Hepatocyte (in vitro differentiated cells): ENCODE measurements at regions not wholly inside any gene's neighbourhood (a gene's known extent, or its start where the extent isn't known, plus 50 kb on each side); places are given as distances from the start of the nearest gene placed in this dataset.

Source experiments
- DNase-seq: peaks from one replicate; pipeline ENCODE4 v3.0.0-alpha.2; 2016; ENCODE audit warnings: low spot score
- H2AFZ ChIP-seq: fragments of 200-600 bp; sonication (generic); 2 replicates; pipeline ENCODE4 v1.6.0; 2016; ENCODE audit warnings: antibody characterized with exemption, mild to moderate bottlenecking
- H3K27ac ChIP-seq: fragments of 200-600 bp; sonication (generic); 2 replicates; pipeline ENCODE4 v1.5.1; 2016; ENCODE audit warnings: mild to moderate bottlenecking
- H3K27me3 ChIP-seq: fragments of 200-600 bp; sonication (generic); 2 replicates; pipeline ENCODE4 v1.6.1; 2016
- H3K36me3 ChIP-seq: fragments of 200-600 bp; sonication (generic); replicated peaks from 2 replicates; pipeline ENCODE4 v1.5.1; 2016; ENCODE audit warnings: low read depth; ENCODE audit not compliant: insufficient read depth
- H3K4me1 ChIP-seq: fragments of 200-600 bp; sonication (generic); 2 replicates; pipeline ENCODE4 v1.5.1; 2016; ENCODE audit warnings: mild to moderate bottlenecking, moderate library complexity; ENCODE audit not compliant: insufficient read depth
- H3K4me2 ChIP-seq: fragments of 200-600 bp; sonication (generic); 2 replicates; pipeline ENCODE4 v1.6.0; 2016
- H3K4me3 ChIP-seq: fragments of 200-600 bp; sonication (generic); 2 replicates; pipeline ENCODE4 v1.5.1; 2016; ENCODE audit warnings: mild to moderate bottlenecking
- H3K79me2 ChIP-seq: fragments of 200-600 bp; sonication (generic); 2 replicates; pipeline ENCODE4 v1.6.0; 2017; ENCODE audit warnings: mild to moderate bottlenecking
- H3K9me2 ChIP-seq: fragments of 200-600 bp; sonication (generic); replicated peaks from 2 replicates; pipeline ENCODE4 v1.6.0; 2017; ENCODE audit warnings: mild to moderate bottlenecking; ENCODE audit not compliant: insufficient read depth
- H3K9me3 ChIP-seq: fragments of 200-600 bp; sonication (generic); 2 replicates; pipeline ENCODE4 v1.5.1; 2016; ENCODE audit warnings: low read depth, mild to moderate bottlenecking
- H4K20me1 ChIP-seq: fragments of 200-600 bp; sonication (generic); 2 replicates; pipeline ENCODE4 v1.6.0; 2016; ENCODE audit warnings: mild to moderate bottlenecking; ENCODE audit not compliant: insufficient read depth, poor library complexity, severe bottlenecking
- EZH2 ChIP-seq: fragments of 200-600 bp; sonication (generic); IDR thresholded peaks from 2 replicates; pipeline ENCODE4 v1.6.1; 2016; ENCODE audit warnings: antibody characterized with exemption, mild to moderate bottlenecking, borderline replicate concordance
- EZH2phosphoT487 ChIP-seq: fragments of 200-600 bp; sonication (generic); IDR thresholded peaks from one replicate; pipeline ENCODE4 v1.6.1; 2018; ENCODE audit warnings: antibody characterized with exemption, mild to moderate bottlenecking, low read depth, moderate library complexity; ENCODE audit not compliant: unreplicated experiment, severe bottlenecking
- WGBS: methylation state at CpG from one replicate; pipeline ENCODE4 v1.1.6; 2016; ENCODE audit warnings: low lambda C conversion rate; ENCODE audit errors: missing lambda C conversion rate; 5-methylcytosine and 5-hydroxymethylcytosine counted together
- TF ChIP-seq, protein P1 (sequence below): fragments of 200-600 bp; sonication (generic); IDR thresholded peaks from 2 replicates; pipeline ENCODE4 v1.5.1; 2016; ENCODE audit warnings: antibody characterized with exemption, mild to moderate bottlenecking; ENCODE audit not compliant: poor library complexity

DNA sequence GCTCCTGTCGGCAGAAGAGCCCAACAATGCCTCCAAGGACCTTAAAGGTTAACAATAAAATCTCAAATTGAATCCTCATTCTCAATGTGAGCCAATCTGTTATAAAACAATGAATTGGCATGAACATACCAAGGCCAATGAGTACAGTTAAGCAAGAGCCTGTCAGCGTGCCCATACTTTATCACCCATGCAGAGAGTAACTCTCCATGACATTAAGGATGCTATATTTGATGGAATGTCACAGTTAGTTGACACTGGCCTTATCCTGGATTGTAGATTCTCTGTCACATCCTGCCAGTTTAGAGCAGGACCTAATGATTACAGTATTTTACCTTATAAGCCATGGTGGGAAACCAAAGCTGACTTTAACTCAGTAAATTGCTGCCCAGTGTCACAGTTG lies 335.4 kb upstream of the MDFIC2 start:
- Histone ChIP-seq H3K4me3 (no peak overlapping the region), H3K36me3 (no peaks in the 10 kb centered on the region), H4K20me1 (no peaks in the 10 kb centered on the region), H2AFZ (no peak overlapping the region), H3K4me2 (no peak overlapping the region), H3K27me3 (no peaks in the 10 kb centered on the region), H3K9me3 (no peaks in the 10 kb centered on the region), H3K27ac (no peak overlapping the region), H3K79me2 (no peaks in the 10 kb centered on the region), H3K9me2 (no peaks in the 10 kb centered on the region), H3K4me1 (no peaks in the 10 kb centered on the region)
- no peak for DNase-seq
- TF ChIP-seq EZH2phosphoT487 (no peak), EZH2 (no peak)
- TF ChIP-seq, protein P1, sequence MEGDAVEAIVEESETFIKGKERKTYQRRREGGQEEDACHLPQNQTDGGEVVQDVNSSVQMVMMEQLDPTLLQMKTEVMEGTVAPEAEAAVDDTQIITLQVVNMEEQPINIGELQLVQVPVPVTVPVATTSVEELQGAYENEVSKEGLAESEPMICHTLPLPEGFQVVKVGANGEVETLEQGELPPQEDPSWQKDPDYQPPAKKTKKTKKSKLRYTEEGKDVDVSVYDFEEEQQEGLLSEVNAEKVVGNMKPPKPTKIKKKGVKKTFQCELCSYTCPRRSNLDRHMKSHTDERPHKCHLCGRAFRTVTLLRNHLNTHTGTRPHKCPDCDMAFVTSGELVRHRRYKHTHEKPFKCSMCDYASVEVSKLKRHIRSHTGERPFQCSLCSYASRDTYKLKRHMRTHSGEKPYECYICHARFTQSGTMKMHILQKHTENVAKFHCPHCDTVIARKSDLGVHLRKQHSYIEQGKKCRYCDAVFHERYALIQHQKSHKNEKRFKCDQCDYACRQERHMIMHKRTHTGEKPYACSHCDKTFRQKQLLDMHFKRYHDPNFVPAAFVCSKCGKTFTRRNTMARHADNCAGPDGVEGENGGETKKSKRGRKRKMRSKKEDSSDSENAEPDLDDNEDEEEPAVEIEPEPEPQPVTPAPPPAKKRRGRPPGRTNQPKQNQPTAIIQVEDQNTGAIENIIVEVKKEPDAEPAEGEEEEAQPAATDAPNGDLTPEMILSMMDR = no peak
- 86% methylated on average over 2 of the region's 2 CpGs for WGBS

DNA sequence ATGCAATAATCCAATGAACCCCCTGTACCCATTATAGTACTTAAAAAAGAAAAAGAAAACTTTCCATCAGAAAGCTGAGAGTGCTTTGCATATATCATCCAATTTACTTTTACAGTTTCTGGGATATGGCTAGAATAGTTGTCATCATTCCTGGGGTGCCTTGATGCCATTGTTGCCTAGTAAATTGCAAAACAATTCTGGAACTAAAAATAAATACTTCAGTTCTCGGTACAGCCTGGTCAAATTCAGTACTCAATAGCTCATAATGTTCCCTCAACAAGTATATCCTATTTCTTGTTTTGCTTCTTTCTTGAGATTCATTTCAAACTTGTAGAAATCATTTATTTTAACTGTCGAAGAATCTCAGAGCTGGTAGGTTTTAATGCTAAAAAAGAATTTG lies 334.7 kb upstream of the MDFIC2 start:
- no peak overlapping the region for H3K27ac ChIP-seq
- no peak overlapping the region for H3K4me3 ChIP-seq
- H3K4me2 ChIP-seq = no peak overlapping the region
- H3K9me2 ChIP-seq = no peaks in the 10 kb centered on the region
- TF ChIP-seq EZH2 = no peak
- TF ChIP-seq, protein P1 = no peak
- TF ChIP-seq EZH2phosphoT487 = no peak
- H3K4me1 ChIP-seq = no peaks in the 10 kb centered on the region
- no peaks in the 10 kb centered on the region for H3K79me2 ChIP-seq
- no peaks in the 10 kb centered on the region for H4K20me1 ChIP-seq
- no peak overlapping the region for H2AFZ ChIP-seq
- DNase-seq = no peak
- 81% methylated on average over 2 of the region's 2 CpGs for WGBS
- H3K27me3 ChIP-seq = no peaks in the 10 kb centered on the region
- H3K9me3 ChIP-seq = no peaks in the 10 kb centered on the region
- no peaks in the 10 kb centered on the region for H3K36me3 ChIP-seq

DNA sequence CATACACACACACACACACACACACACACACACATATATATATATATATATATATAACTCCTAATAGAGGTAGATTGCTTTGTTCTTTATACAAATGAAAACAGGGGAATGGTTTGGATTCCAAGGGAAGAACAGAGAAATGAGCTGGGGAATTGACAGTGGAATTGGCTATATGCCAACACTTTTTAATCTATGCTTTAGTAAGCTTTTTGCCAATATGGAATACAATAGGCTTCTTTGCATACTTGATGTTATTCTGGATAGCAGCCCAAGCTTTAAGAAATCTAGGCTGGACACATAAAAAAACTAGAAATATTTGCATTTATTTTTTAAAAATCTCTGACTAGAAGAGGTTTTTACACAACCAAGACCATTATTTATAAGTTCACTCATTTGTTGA lies 334.2 kb upstream of the MDFIC2 start:
- Histone ChIP-seq H2AFZ (no peak overlapping the region), H3K36me3 (no peaks in the 10 kb centered on the region), H3K9me2 (no peaks in the 10 kb centered on the region), H3K4me3 (no peak overlapping the region), H3K9me3 (no peaks in the 10 kb centered on the region), H3K27ac (no peak overlapping the region), H3K4me2 (no peak overlapping the region), H4K20me1 (no peaks in the 10 kb centered on the region), H3K79me2 (no peaks in the 10 kb centered on the region), H3K27me3 (no peaks in the 10 kb centered on the region), H3K4me1 (no peaks in the 10 kb centered on the region)
- TF ChIP-seq, protein P1 = no peak
- no peak for TF ChIP-seq EZH2
- TF ChIP-seq EZH2phosphoT487 = no peak
- DNase-seq = no peak

DNA sequence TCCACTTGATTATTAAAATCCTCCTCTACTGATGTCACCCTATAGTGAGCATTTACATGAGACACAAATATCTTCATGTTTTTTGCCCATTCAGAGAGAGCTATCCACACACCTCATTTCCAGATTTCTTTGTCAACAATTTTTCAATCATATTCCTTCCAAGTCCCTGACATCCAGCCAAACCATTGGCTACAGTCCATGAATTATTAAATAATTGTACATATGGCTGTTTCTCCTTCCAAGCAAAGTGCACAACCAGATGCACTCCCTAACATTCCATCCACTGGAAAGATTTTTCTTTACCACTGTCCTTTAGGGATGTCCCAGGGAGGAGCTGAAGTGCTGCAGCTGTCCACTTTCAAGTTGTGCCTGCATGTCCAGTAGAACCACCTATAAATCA lies 328.0 kb upstream of the MDFIC2 start:
- Histone ChIP-seq H4K20me1 (no peaks in the 10 kb centered on the region), H3K79me2 (no peaks in the 10 kb centered on the region), H2AFZ (no peak overlapping the region), H3K36me3 (no peaks in the 10 kb centered on the region), H3K27ac (no peak overlapping the region), H3K27me3 (no peaks in the 10 kb centered on the region), H3K4me2 (no peak overlapping the region), H3K9me2 (no peaks in the 10 kb centered on the region), H3K4me3 (no peak overlapping the region), H3K4me1 (no peaks in the 10 kb centered on the region), H3K9me3 (no peaks in the 10 kb centered on the region)
- TF ChIP-seq EZH2 = no peak
- no peak for DNase-seq
